ENCODE measurements at regions not wholly inside any gene's neighbourhood (a gene's known extent, or its start where the extent isn't known, plus 50 kb on each side); places are given as distances from the start of the nearest gene placed in this dataset.

GRCh38 chr16:60907645-60908044 is 1128.6 kb downstream of the CDH8 start:
- no peak for DNase-seq
- TF ChIP-seq GATA1 (IDR thresholded peaks at IDR 0.05; ENCODE audit: low read depth, low read length), result no peak
- TF ChIP-seq POLR2A (IDR thresholded peaks at IDR 0.05; ENCODE audit: low read length), result no peak

GRCh38 chr16:60905811-60906210 is 1130.4 kb downstream of the CDH8 start:
- TF ChIP-seq POLR2A (IDR thresholded peaks at IDR 0.05; ENCODE audit: low read length) (no peak), GATA1 (IDR thresholded peaks at IDR 0.05; ENCODE audit: low read depth, low read length) (no peak)
- no peak for DNase-seq

GRCh38 chr16:60902114-60902513 is 1134.1 kb downstream of the CDH8 start:
- TF ChIP-seq POLR2A (IDR thresholded peaks at IDR 0.05; ENCODE audit: low read length) (no peak), GATA1 (IDR thresholded peaks at IDR 0.05; ENCODE audit: low read depth, low read length) (no peak)
- no peak for DNase-seq

GRCh38 chr16:60882816-60883215 is 1153.4 kb downstream of the CDH8 start:
- no peak for DNase-seq
- TF ChIP-seq POLR2A (IDR thresholded peaks at IDR 0.05; ENCODE audit: low read length) (no peak), GATA1 (IDR thresholded peaks at IDR 0.05; ENCODE audit: low read depth, low read length) (no peak)

- TF ChIP-seq GATA1 (IDR thresholded peaks at IDR 0.05; ENCODE audit: low read depth, low read length), result no peak
- TF ChIP-seq POLR2A (IDR thresholded peaks at IDR 0.05; ENCODE audit: low read length), result no peak
- no peak for DNase-seq
Observed at GRCh38 chr16:60852635-60853034, 1183.6 kb downstream of the CDH8 start.

GRCh38 chr16:60821661-60822060 is 1214.6 kb downstream of the CDH8 start:
- no peak for TF ChIP-seq GATA1 (IDR thresholded peaks at IDR 0.05; ENCODE audit: low read depth, low read length)
- no peak for TF ChIP-seq POLR2A (IDR thresholded peaks at IDR 0.05; ENCODE audit: low read length)
- DNase-seq, result no peak

- no peak for TF ChIP-seq POLR2A (IDR thresholded peaks at IDR 0.05; ENCODE audit: low read length)
- TF ChIP-seq GATA1 (IDR thresholded peaks at IDR 0.05; ENCODE audit: low read depth, low read length), result no peak
- DNase-seq, result no peak
Observed at GRCh38 chr16:60820361-60820760, 1215.9 kb downstream of the CDH8 start.

GRCh38 chr16:60818465-60818864 is 1217.8 kb downstream of the CDH8 start:
- DNase-seq, result no peak
- no peak for TF ChIP-seq POLR2A (IDR thresholded peaks at IDR 0.05; ENCODE audit: low read length)

- no peak for DNase-seq
- TF ChIP-seq GATA1 (IDR thresholded peaks at IDR 0.05; ENCODE audit: low read depth, low read length) (no peak), POLR2A (IDR thresholded peaks at IDR 0.05; ENCODE audit: low read length) (no peak)
Observed at GRCh38 chr16:60816461-60816860, 1219.8 kb downstream of the CDH8 start.

- no peak for DNase-seq
- TF ChIP-seq POLR2A (IDR thresholded peaks at IDR 0.05; ENCODE audit: low read length) (no peak), GATA1 (IDR thresholded peaks at IDR 0.05; ENCODE audit: low read depth, low read length) (no peak)
Observed at GRCh38 chr16:60815865-60816264, 1220.4 kb downstream of the CDH8 start.

GRCh38 chr16:60815033-60815432 is 1221.2 kb downstream of the CDH8 start:
- TF ChIP-seq POLR2A (IDR thresholded peaks at IDR 0.05; ENCODE audit: low read length) (no peak), GATA1 (IDR thresholded peaks at IDR 0.05; ENCODE audit: low read depth, low read length) (no peak)
- DNase-seq, result no peak

GRCh38 chr16:60811657-60812056 is 1224.6 kb downstream of the CDH8 start:
- TF ChIP-seq GATA1 (IDR thresholded peaks at IDR 0.05; ENCODE audit: low read depth, low read length) (no peak), POLR2A (IDR thresholded peaks at IDR 0.05; ENCODE audit: low read length) (no peak)
- no peak for DNase-seq

- no peak for TF ChIP-seq POLR2A (IDR thresholded peaks at IDR 0.05; ENCODE audit: low read length)
- TF ChIP-seq GATA1 (IDR thresholded peaks at IDR 0.05; ENCODE audit: low read depth, low read length), result no peak
- DNase-seq, result no peak
Observed at GRCh38 chr16:60811051-60811608, 1225.1 kb downstream of the CDH8 start.

- no peak for DNase-seq
- TF ChIP-seq POLR2A (IDR thresholded peaks at IDR 0.05; ENCODE audit: low read length) (no peak), GATA1 (IDR thresholded peaks at IDR 0.05; ENCODE audit: low read depth, low read length) (no peak)
Observed at GRCh38 chr16:60810250-60810649, 1226.0 kb downstream of the CDH8 start.

GRCh38 chr16:60792437-60792836 is 1243.8 kb downstream of the CDH8 start:
- TF ChIP-seq POLR2A (IDR thresholded peaks at IDR 0.05; ENCODE audit: low read length), result no peak
- TF ChIP-seq GATA1 (IDR thresholded peaks at IDR 0.05; ENCODE audit: low read depth, low read length), result no peak
- DNase-seq, result no peak

- DNase-seq, result no peak
- TF ChIP-seq POLR2A (IDR thresholded peaks at IDR 0.05; ENCODE audit: low read length) (no peak), GATA1 (IDR thresholded peaks at IDR 0.05; ENCODE audit: low read depth, low read length) (no peak)
Observed at GRCh38 chr16:60788631-60789030, 1247.6 kb downstream of the CDH8 start.
